CD14-positive monocyte (primary cell): ENCODE measurements at regions not wholly inside any gene's neighbourhood (a gene's known extent, or its start where the extent isn't known, plus 50 kb on each side); places are given as distances from the start of the nearest gene placed in this dataset.

Source experiments
- DNase-seq, 3 donors: peaks; one replicate each; pipeline ENCODE4 v3.0.0-alpha.2; 2011 to 2022
- H2AFZ ChIP-seq: 2 replicates; pipeline ENCODE4 v1.6.0; 2012; ENCODE audit warnings: mild to moderate bottlenecking, low read depth, low read length, inconsistent platforms; ENCODE audit not compliant: insufficient read depth, poor library complexity, severe bottlenecking
- H3K27ac ChIP-seq, 2 donors: 1 replicate in 1 of 2; 2 replicates in 1 of 2; pipeline ENCODE4 v1.5.1; 2012 to 2013; ENCODE audit warnings: low read length in 2 of 2, control low read depth in 1 of 2, inconsistent platforms in 1 of 2, low read depth in 1 of 2, mild to moderate bottlenecking in 1 of 2
- H3K27me3 ChIP-seq, 2 donors: one replicate each; pipeline versions ENCODE4 v1.6.0 to v1.6.1; 2011 to 2013; ENCODE audit warnings: low read length in 2 of 2; ENCODE audit not compliant: control insufficient read depth in 2 of 2, insufficient read depth in 2 of 2
- H3K36me3 ChIP-seq, 2 donors: replicated peaks in 1 of 2; 1 replicate in 1 of 2; 2 replicates in 1 of 2; pipeline versions ENCODE4 v1.5.1 to v1.6.1; 2012 to 2013; ENCODE audit warnings: low read length in 2 of 2, control low read depth in 1 of 2, inconsistent platforms in 1 of 2, mild to moderate bottlenecking in 1 of 2; ENCODE audit not compliant: insufficient read depth in 2 of 2, control insufficient read depth in 1 of 2
- H3K4me1 ChIP-seq, 2 donors: 1 replicate in 1 of 2; 2 replicates in 1 of 2; pipeline versions ENCODE4 v1.5.1 to v1.6.1; 2012 to 2013; ENCODE audit warnings: low read length in 2 of 2, control low read depth in 1 of 2, inconsistent platforms in 1 of 2, mild to moderate bottlenecking in 1 of 2, moderate library complexity in 1 of 2; ENCODE audit not compliant: insufficient read depth in 2 of 2, control insufficient read depth in 1 of 2
- H3K4me2 ChIP-seq: replicated peaks from 2 replicates; pipeline ENCODE3; 2012; ENCODE audit warnings: low read length, moderate library complexity, mild to moderate bottlenecking; ENCODE audit not compliant: poor library complexity, severe bottlenecking; ENCODE audit errors: extremely low read depth
- H3K4me3 ChIP-seq, 3 experiments: fragments of 200-600 bp in 1 of 3; sonication (generic) in 1 of 3; replicated peaks in 1 of 3; 1 replicate in 2 of 3; 2 replicates in 1 of 3; pipeline ENCODE4 v1.5.1; 2011 to 2013; ENCODE audit warnings: low read length in 3 of 3, mild to moderate bottlenecking in 3 of 3, control low read depth in 2 of 3, low read depth in 2 of 3, inconsistent platforms in 1 of 3, moderate library complexity in 1 of 3
- H3K79me2 ChIP-seq: 2 replicates; pipeline ENCODE4 v1.6.0; 2012; ENCODE audit warnings: mild to moderate bottlenecking, control low read depth, inconsistent platforms, low read length, moderate library complexity; ENCODE audit not compliant: insufficient read depth
- H3K9ac ChIP-seq: 2 replicates; pipeline ENCODE4 v1.6.0; 2017; ENCODE audit warnings: low read length, mild to moderate bottlenecking; ENCODE audit not compliant: insufficient read depth, poor library complexity, severe bottlenecking
- H3K9me3 ChIP-seq, 2 donors: replicated peaks in 1 of 2; 1 replicate in 1 of 2; 2 replicates in 1 of 2; pipeline versions ENCODE4 v1.5.1 to v1.6.1; 2012 to 2013; ENCODE audit warnings: low read length in 2 of 2, control low read depth in 1 of 2; ENCODE audit not compliant: control insufficient read depth in 1 of 2, insufficient read depth in 1 of 2
- H4K20me1 ChIP-seq: 2 replicates; pipeline ENCODE4 v1.6.0; 2012; ENCODE audit warnings: mild to moderate bottlenecking, low read length, control low read depth, moderate library complexity; ENCODE audit not compliant: insufficient read depth
- H3K27ac Mint-ChIP-seq, 7 donors: one replicate each; pipeline ENCODE4 v1.8.0; 2020; ENCODE audit warnings: mild to moderate bottlenecking in 7 of 7, mixed read lengths in 7 of 7, moderate library complexity in 6 of 7, inconsistent platforms in 2 of 7
- H3K27me3 Mint-ChIP-seq, 3 donors: one replicate each; pipeline ENCODE4 v1.8.0; 2021 to 2022; ENCODE audit warnings: low read depth in 3 of 3, mild to moderate bottlenecking in 3 of 3, mixed read lengths in 3 of 3, moderate library complexity in 3 of 3, inconsistent platforms in 1 of 3
- H3K36me3 Mint-ChIP-seq, 2 donors: one replicate each; pipeline ENCODE4 v1.8.0; 2020; ENCODE audit warnings: mixed read lengths in 2 of 2, inconsistent platforms in 1 of 2, mild to moderate bottlenecking in 1 of 2
- H3K4me1 Mint-ChIP-seq: one replicate; pipeline ENCODE4 v1.8.0; 2020; ENCODE audit warnings: mild to moderate bottlenecking, mixed read lengths
- H3K4me3 Mint-ChIP-seq, 2 donors: one replicate each; pipeline ENCODE4 v1.8.0; 2020; ENCODE audit warnings: mild to moderate bottlenecking in 2 of 2, mixed read lengths in 2 of 2, moderate library complexity in 1 of 2
- H3K9me3 Mint-ChIP-seq, 7 donors: one replicate each; pipeline ENCODE4 v1.8.0; 2020 to 2022; ENCODE audit warnings: mixed read lengths in 7 of 7, mild to moderate bottlenecking in 6 of 7, moderate library complexity in 6 of 7, inconsistent platforms in 2 of 7
- WGBS: methylation state at CpG from one replicate; pipeline ENCODE4 v1.1.5; 2013; ENCODE audit warnings: missing lambda C conversion rate; ENCODE audit not compliant: insufficient coverage; 5-methylcytosine and 5-hydroxymethylcytosine counted together
- intact Hi-C, 2 donors: fragments of 100-400 bp; cut with micrococcal nuclease; formaldehyde crosslinking; loops; one replicate each; pipeline versions ENCODE4 v1.15.0 to v1.15.1; 2023
- TF ChIP-seq, protein P1 (sequence below): fragments of 200-600 bp; IDR thresholded peaks from one replicate; pipeline ENCODE4 v1.8.0; 2022; ENCODE audit warnings: antibody characterized with exemption, mild to moderate bottlenecking

GRCh38 chr22:47247579-47248240 is 485.3 kb downstream of the TBC1D22A start:
- Mint-ChIP-seq H3K27me3 (peaks cover 4 to 8% (median 7%) of the 10 kb centered on the region in 3 donors), H3K4me1 (no peaks in the 10 kb centered on the region), H3K27ac (no peak overlapping the region), H3K36me3 (no peaks in the 10 kb centered on the region), H3K4me3 (no peak overlapping the region), H3K9me3 (peaks cover 0 to 30% (median 20%) of the 10 kb centered on the region in 7 donors)
- TF ChIP-seq, protein P1, sequence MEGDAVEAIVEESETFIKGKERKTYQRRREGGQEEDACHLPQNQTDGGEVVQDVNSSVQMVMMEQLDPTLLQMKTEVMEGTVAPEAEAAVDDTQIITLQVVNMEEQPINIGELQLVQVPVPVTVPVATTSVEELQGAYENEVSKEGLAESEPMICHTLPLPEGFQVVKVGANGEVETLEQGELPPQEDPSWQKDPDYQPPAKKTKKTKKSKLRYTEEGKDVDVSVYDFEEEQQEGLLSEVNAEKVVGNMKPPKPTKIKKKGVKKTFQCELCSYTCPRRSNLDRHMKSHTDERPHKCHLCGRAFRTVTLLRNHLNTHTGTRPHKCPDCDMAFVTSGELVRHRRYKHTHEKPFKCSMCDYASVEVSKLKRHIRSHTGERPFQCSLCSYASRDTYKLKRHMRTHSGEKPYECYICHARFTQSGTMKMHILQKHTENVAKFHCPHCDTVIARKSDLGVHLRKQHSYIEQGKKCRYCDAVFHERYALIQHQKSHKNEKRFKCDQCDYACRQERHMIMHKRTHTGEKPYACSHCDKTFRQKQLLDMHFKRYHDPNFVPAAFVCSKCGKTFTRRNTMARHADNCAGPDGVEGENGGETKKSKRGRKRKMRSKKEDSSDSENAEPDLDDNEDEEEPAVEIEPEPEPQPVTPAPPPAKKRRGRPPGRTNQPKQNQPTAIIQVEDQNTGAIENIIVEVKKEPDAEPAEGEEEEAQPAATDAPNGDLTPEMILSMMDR, result no peak
- Histone ChIP-seq H3K36me3 (no peaks in the 10 kb centered on the region), H3K4me2 (no peak overlapping the region), H3K9ac (no peak overlapping the region), H3K27me3 (no peaks in the 10 kb centered on the region), H2AFZ (no peak overlapping the region), H3K9me3 (peaks cover 0 to 26% of the 10 kb centered on the region in 2 donors), H3K4me1 (no peaks in the 10 kb centered on the region), H3K27ac (no peak overlapping the region), H3K4me3 (no peak overlapping the region), H4K20me1 (no peaks in the 10 kb centered on the region), H3K79me2 (no peaks in the 10 kb centered on the region)
- no peak for DNase-seq
- intact Hi-C loops, result no loop called here
- WGBS, result 74% methylated on average over 11 of the region's 12 CpGs

GRCh38 chr22:47245786-47246185 is 483.3 kb downstream of the TBC1D22A start:
- no peak overlapping the region for H3K4me2 ChIP-seq
- 96% methylated on average over 3 of the region's 7 CpGs for WGBS
- no peak for DNase-seq
- peaks cover 4 to 9% (median 7%) of the 10 kb centered on the region in 3 donors for H3K27me3 Mint-ChIP-seq
- TF ChIP-seq, protein P1, result no peak
- H3K9me3 ChIP-seq, result peaks cover 0 to 18% of the 10 kb centered on the region in 2 donors
- H3K4me3 Mint-ChIP-seq, result no peak overlapping the region
- H2AFZ ChIP-seq, result no peak overlapping the region
- no peak overlapping the region for H3K9ac ChIP-seq
- no peaks in the 10 kb centered on the region for H3K36me3 Mint-ChIP-seq
- H3K4me1 ChIP-seq, result no peaks in the 10 kb centered on the region
- peaks cover 0 to 24% (median 18%) of the 10 kb centered on the region in 7 donors for H3K9me3 Mint-ChIP-seq
- H3K4me1 Mint-ChIP-seq, result no peaks in the 10 kb centered on the region
- no peak overlapping the region for H3K4me3 ChIP-seq
- H3K27ac Mint-ChIP-seq, result no peak overlapping the region
- intact Hi-C loops, result no loop called here
- no peaks in the 10 kb centered on the region for H4K20me1 ChIP-seq
- H3K79me2 ChIP-seq, result no peaks in the 10 kb centered on the region
- H3K27ac ChIP-seq, result no peak overlapping the region
- no peaks in the 10 kb centered on the region for H3K27me3 ChIP-seq
- H3K36me3 ChIP-seq, result no peaks in the 10 kb centered on the region
